Astrocyte (in vitro differentiated cells and primary cell): ENCODE measurements at regions not wholly inside any gene's neighbourhood (a gene's known extent, or its start where the extent isn't known, plus 50 kb on each side); places are given as distances from the start of the nearest gene placed in this dataset.

Experiments used
- DNase-seq: peaks from one replicate; pipeline ENCODE4 v3.0.0-alpha.2; 2010; ENCODE audit warnings: low read depth
- FAIRE-seq: peaks from 2 replicates; lab custom pipeline; 2011; peaks lifted over from hg19 to GRCh38; lab: Jason Lieb, UNC
- H2AFZ ChIP-seq: 2 replicates; pipeline ENCODE4 v1.6.0; 2012; ENCODE audit warnings: low read depth, low read length, inconsistent platforms
- H3K27ac ChIP-seq: 2 replicates; pipeline ENCODE4 v1.5.1; 2011; ENCODE audit warnings: low read depth, low read length, inconsistent platforms
- H3K27me3 ChIP-seq: 2 replicates; pipeline ENCODE4 v1.6.0; 2011; ENCODE audit warnings: low read length, inconsistent platforms; ENCODE audit not compliant: insufficient read depth
- H3K36me3 ChIP-seq: 2 replicates; pipeline ENCODE4 v1.5.1; 2011; ENCODE audit warnings: low read length, inconsistent platforms; ENCODE audit not compliant: insufficient read depth
- H3K4me1 ChIP-seq: 2 replicates; pipeline ENCODE4 v1.5.1; 2011; ENCODE audit warnings: low read length, inconsistent platforms; ENCODE audit not compliant: insufficient read depth
- H3K4me2 ChIP-seq: 2 replicates; pipeline ENCODE4 v1.6.0; 2012; ENCODE audit warnings: low read length, inconsistent platforms
- H3K4me3 ChIP-seq: 2 replicates; pipeline ENCODE4 v1.5.1; 2011; ENCODE audit warnings: low read depth, mild to moderate bottlenecking, low read length, inconsistent platforms; ENCODE audit not compliant: insufficient read depth
- H3K79me2 ChIP-seq: 2 replicates; pipeline ENCODE4 v1.6.0; 2012; ENCODE audit warnings: mild to moderate bottlenecking, low read length, inconsistent platforms; ENCODE audit not compliant: insufficient read depth
- H3K9ac ChIP-seq: 2 replicates; pipeline ENCODE4 v1.6.0; 2012; ENCODE audit warnings: mild to moderate bottlenecking, low read length, inconsistent platforms
- H3K9me3 ChIP-seq: 2 replicates; pipeline ENCODE4 v1.5.1; 2012; ENCODE audit warnings: low read depth, mild to moderate bottlenecking, low read length, inconsistent platforms; ENCODE audit not compliant: insufficient read depth
- H4K20me1 ChIP-seq: 2 replicates; pipeline ENCODE4 v1.6.0; 2012; ENCODE audit warnings: low read length, inconsistent platforms; ENCODE audit not compliant: insufficient read depth
- H3K27ac Mint-ChIP-seq: one replicate; pipeline ENCODE4 v1.8.0; 2021; ENCODE audit warnings: mild to moderate bottlenecking, mixed read lengths; ENCODE audit not compliant: unreplicated experiment
- H3K27me3 Mint-ChIP-seq: one replicate; pipeline ENCODE4 v1.8.0; 2021; ENCODE audit warnings: low read depth, mixed read lengths; ENCODE audit not compliant: unreplicated experiment
- H3K36me3 Mint-ChIP-seq: one replicate; pipeline ENCODE4 v1.8.0; 2021; ENCODE audit warnings: low read depth, mixed read lengths; ENCODE audit not compliant: unreplicated experiment
- H3K4me1 Mint-ChIP-seq: one replicate; pipeline ENCODE4 v1.8.0; 2021; ENCODE audit warnings: low read depth, mixed read lengths; ENCODE audit not compliant: unreplicated experiment
- H3K4me3 Mint-ChIP-seq: one replicate; pipeline ENCODE4 v1.8.0; 2021; ENCODE audit warnings: mild to moderate bottlenecking, moderate library complexity, mixed read lengths; ENCODE audit not compliant: unreplicated experiment
- H3K9me3 Mint-ChIP-seq: one replicate; pipeline ENCODE4 v1.8.0; 2021; ENCODE audit warnings: mild to moderate bottlenecking, mixed read lengths; ENCODE audit not compliant: unreplicated experiment
- EZH2 ChIP-seq: IDR thresholded peaks from 2 replicates; pipeline ENCODE4 v1.6.1; 2012; ENCODE audit warnings: mild to moderate bottlenecking, low read length, inconsistent platforms; ENCODE audit not compliant: insufficient read depth
- TF ChIP-seq, protein P1 (sequence below): IDR thresholded peaks from 2 replicates; pipeline ENCODE4 v1.5.1; 2011; ENCODE audit warnings: low read depth, mild to moderate bottlenecking, inconsistent platforms, low read length, moderate library complexity; ENCODE audit not compliant: insufficient read depth

DNA sequence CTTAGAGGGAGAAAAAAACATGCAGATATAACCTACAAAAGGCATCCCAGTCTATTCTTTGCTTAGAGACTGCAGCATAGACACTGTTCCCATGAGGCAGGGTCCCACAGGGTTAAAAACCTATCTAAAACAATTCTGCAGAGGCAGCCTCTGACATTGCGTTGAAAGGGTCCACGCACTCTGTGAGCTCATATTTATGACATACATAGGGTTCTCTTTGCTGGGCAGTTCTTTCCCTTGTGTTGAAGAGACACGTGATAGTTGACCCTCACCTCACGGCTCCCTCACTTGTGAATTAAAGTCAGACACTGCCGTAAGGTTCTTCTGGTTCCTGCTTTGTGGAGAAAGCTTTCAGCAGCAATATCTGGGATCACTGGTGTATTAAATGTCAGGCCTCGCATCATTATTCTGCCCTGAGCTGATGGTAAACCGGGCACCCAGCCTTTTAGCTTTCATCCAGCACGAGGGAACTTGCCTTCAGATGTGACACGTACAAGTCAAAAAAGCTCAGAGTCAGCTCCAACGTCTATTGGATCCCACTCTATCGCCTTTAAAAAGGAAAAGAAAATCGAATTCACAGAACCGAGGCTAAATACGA lies 52.8 kb upstream of the HNRNPU start:
- H3K4me3 Mint-ChIP-seq: no peak overlapping the region
- DNase-seq (no peak), FAIRE-seq (no peak)
- H3K9me3 Mint-ChIP-seq: no peaks in the 10 kb centered on the region
- Histone ChIP-seq H3K36me3 (no peaks in the 10 kb centered on the region), H3K9ac (no peak overlapping the region), H3K4me1 (peaks cover 4% of the 10 kb centered on the region), H3K79me2 (no peaks in the 10 kb centered on the region), H3K27ac (no peak overlapping the region), H3K4me2 (no peak overlapping the region), H3K4me3 (no peak overlapping the region), H3K9me3 (no peaks in the 10 kb centered on the region), H2AFZ (no peak overlapping the region), H3K27me3 (no peaks in the 10 kb centered on the region), H4K20me1 (no peaks in the 10 kb centered on the region)
- no peak overlapping the region for H3K27ac Mint-ChIP-seq
- H3K36me3 Mint-ChIP-seq: no peaks in the 10 kb centered on the region
- no peaks in the 10 kb centered on the region for H3K4me1 Mint-ChIP-seq
- peaks cover 20% of the 10 kb centered on the region for H3K27me3 Mint-ChIP-seq
- TF ChIP-seq, protein P1, sequence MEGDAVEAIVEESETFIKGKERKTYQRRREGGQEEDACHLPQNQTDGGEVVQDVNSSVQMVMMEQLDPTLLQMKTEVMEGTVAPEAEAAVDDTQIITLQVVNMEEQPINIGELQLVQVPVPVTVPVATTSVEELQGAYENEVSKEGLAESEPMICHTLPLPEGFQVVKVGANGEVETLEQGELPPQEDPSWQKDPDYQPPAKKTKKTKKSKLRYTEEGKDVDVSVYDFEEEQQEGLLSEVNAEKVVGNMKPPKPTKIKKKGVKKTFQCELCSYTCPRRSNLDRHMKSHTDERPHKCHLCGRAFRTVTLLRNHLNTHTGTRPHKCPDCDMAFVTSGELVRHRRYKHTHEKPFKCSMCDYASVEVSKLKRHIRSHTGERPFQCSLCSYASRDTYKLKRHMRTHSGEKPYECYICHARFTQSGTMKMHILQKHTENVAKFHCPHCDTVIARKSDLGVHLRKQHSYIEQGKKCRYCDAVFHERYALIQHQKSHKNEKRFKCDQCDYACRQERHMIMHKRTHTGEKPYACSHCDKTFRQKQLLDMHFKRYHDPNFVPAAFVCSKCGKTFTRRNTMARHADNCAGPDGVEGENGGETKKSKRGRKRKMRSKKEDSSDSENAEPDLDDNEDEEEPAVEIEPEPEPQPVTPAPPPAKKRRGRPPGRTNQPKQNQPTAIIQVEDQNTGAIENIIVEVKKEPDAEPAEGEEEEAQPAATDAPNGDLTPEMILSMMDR: no peak
- TF ChIP-seq EZH2: no peak

DNA sequence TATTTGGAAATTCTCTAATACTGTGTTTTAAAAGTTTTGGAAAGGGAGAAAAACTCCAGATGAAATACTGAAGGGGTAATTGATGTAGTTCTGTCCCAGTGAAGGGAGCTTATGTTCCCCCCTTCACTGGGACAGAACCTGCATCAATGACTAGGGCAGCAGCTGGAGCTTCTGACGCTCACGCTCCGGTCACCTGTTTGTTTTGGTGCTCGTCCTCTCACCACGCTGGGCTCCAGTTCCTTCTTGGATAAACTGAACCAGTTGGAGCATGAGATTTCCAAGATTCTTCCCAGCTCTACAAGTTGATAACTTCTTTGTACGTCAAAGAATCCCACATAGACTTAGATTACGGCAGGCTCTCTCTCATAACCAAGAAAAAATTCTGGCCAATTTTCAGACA lies 51.4 kb upstream of the HNRNPU start:
- Mint-ChIP-seq H3K4me1 (no peaks in the 10 kb centered on the region), H3K4me3 (no peak overlapping the region), H3K36me3 (no peaks in the 10 kb centered on the region), H3K9me3 (no peaks in the 10 kb centered on the region), H3K27ac (no peak overlapping the region), H3K27me3 (peaks cover 19% of the 10 kb centered on the region)
- Histone ChIP-seq H3K4me2 (no peak overlapping the region), H2AFZ (no peak overlapping the region), H3K79me2 (no peaks in the 10 kb centered on the region), H3K27ac (no peak overlapping the region), H3K4me1 (peaks cover 4% of the 10 kb centered on the region), H3K9me3 (no peaks in the 10 kb centered on the region), H4K20me1 (no peaks in the 10 kb centered on the region), H3K9ac (no peak overlapping the region), H3K27me3 (no peaks in the 10 kb centered on the region), H3K36me3 (no peaks in the 10 kb centered on the region), H3K4me3 (no peak overlapping the region)
- TF ChIP-seq, protein P1: no peak
- no peak for TF ChIP-seq EZH2
- DNase-seq: no peak
- no peak for FAIRE-seq

DNA sequence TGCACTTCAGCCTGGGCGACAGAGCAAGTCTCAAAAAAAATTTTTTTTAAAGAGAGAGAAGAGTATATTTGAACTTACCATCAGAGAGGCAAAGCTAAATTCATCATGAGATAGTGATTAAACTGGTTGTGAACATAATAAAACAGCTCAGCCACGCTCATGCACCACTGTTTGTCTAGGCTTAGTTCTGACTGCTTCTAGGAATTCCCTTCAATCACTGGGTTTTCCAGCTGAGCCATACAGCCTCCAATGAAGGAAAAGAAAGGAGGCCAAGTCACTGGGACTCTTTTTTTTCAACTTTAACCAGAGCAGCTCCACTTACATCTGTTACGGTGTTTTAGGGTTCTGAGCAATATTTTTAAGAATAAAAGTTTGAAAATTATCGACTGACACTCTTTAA lies 50.4 kb upstream of the HNRNPU start:
- H4K20me1 ChIP-seq: no peaks in the 10 kb centered on the region
- no peak overlapping the region for H3K4me2 ChIP-seq
- no peaks in the 10 kb centered on the region for H3K9me3 ChIP-seq
- Mint-ChIP-seq H3K4me3 (no peak overlapping the region), H3K27ac (no peak overlapping the region), H3K9me3 (no peaks in the 10 kb centered on the region), H3K36me3 (no peaks in the 10 kb centered on the region), H3K27me3 (peaks cover 19% of the 10 kb centered on the region), H3K4me1 (no peaks in the 10 kb centered on the region)
- FAIRE-seq (no peak), DNase-seq (no peak)
- H3K27ac ChIP-seq: no peak overlapping the region
- no peak overlapping the region for H2AFZ ChIP-seq
- no peak overlapping the region for H3K4me3 ChIP-seq
- H3K4me1 ChIP-seq: peaks cover 4% of the 10 kb centered on the region
- no peaks in the 10 kb centered on the region for H3K79me2 ChIP-seq
- H3K27me3 ChIP-seq: no peaks in the 10 kb centered on the region
- TF ChIP-seq, protein P1: no peak
- no peaks in the 10 kb centered on the region for H3K36me3 ChIP-seq
- H3K9ac ChIP-seq: no peak overlapping the region
